HG02938 (cell line): ENCODE measurements at regions not wholly inside any gene's neighbourhood (a gene's known extent, or its start where the extent isn't known, plus 50 kb on each side); places are given as distances from the start of the nearest gene placed in this dataset.
"Not testable (repeated sequence)": the region's sequence is repeated elsewhere in the genome, so short reads cannot be mapped to it uniquely, and the experiment has no call there.

Experiments used
- ATAC-seq: cut with Tn5 transposase; IDR thresholded peaks from one replicate; pipeline ENCODE4 v1.9.1; 2021; ENCODE audit warnings: mild to moderate bottlenecking, moderate library complexity; ENCODE audit not compliant: unreplicated experiment

- no peak for ATAC-seq
These were observed 131.7 kb downstream of the HHIPL2 start for GRCh38 chr1:222416001-222416791.

- ATAC-seq, result no peak
These were observed 132.5 kb downstream of the HHIPL2 start for GRCh38 chr1:222415441-222415840.

DNA sequence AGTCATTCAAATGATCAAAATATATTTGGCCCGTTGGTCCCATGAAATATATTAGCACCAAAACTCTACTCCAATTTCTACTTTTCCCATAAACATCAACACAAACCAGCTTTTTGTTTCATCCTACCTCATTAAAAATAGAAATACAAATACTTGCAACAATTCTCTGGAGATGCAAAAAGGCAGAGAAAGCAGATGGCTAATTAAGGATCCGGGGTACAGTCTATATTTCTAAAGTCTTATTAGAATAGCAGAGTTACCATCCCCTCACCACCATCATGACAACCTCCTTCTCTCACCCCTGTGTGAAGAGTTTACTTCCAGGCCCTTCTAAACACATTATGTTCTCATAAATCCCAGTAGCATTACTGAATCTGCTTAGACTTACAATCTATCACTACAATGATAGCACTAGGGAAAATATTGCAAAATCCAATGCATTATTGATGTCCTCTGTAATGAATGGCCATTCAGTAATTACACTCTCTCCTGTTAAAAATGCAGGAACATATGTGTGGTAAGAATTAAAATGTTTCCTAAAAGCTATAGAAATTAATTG lies 133.8 kb downstream of the HHIPL2 start:
- ATAC-seq, result no peak

DNA sequence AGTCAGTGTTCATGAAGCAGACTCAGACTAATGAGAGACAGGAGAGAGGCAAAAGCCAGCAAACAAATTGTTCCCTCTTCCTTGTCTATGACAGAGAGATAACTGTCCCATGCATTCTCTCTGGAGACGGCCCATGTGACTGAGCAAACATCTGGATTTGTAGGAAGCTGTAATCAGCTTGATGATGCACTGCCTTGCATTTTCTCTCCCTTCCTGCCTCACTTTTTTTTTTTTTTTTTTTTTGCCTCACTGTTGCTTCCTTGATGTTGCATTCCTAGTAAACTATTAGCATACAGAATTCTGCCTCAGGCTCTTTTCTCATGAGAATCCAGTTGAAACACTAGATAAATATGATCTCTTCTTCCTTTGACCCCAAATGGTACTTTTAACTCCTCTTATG lies 134.5 kb downstream of the HHIPL2 start:
- no peak for ATAC-seq

GRCh38 chr1:222404710-222405109 lies 143.2 kb downstream of the HHIPL2 start:
- peak; percentile 99 for ATAC-seq

- ATAC-seq, result no peak
These were observed 148.7 kb downstream of the HHIPL2 start for GRCh38 chr1:222399197-222399596.

GRCh38 chr1:222394224-222394623 lies 153.7 kb downstream of the HHIPL2 start:
- ATAC-seq, result no peak

- ATAC-seq, result no peak
These were observed 155.3 kb downstream of the HHIPL2 start for GRCh38 chr1:222392556-222392955.

DNA sequence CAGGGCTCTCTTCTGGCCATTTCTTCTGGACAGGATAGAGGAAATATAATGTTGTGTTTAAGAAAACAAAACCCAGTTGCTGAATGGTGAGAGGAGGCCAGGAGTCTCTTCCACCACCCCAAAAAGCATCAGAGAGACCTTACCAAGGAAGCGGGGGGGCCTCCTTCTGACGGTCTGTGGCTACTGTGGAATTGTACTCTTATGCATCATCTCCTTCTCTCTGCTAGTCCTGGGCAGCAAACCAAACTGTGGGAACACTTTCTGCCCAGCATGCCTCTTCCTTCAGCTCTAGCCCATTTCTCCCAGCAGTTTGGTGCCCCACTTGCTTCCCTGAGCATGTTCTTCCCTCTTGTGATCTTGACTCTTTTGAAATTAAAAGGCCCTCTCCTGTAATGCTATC lies 157.7 kb downstream of the HHIPL2 start:
- no peak for ATAC-seq

DNA sequence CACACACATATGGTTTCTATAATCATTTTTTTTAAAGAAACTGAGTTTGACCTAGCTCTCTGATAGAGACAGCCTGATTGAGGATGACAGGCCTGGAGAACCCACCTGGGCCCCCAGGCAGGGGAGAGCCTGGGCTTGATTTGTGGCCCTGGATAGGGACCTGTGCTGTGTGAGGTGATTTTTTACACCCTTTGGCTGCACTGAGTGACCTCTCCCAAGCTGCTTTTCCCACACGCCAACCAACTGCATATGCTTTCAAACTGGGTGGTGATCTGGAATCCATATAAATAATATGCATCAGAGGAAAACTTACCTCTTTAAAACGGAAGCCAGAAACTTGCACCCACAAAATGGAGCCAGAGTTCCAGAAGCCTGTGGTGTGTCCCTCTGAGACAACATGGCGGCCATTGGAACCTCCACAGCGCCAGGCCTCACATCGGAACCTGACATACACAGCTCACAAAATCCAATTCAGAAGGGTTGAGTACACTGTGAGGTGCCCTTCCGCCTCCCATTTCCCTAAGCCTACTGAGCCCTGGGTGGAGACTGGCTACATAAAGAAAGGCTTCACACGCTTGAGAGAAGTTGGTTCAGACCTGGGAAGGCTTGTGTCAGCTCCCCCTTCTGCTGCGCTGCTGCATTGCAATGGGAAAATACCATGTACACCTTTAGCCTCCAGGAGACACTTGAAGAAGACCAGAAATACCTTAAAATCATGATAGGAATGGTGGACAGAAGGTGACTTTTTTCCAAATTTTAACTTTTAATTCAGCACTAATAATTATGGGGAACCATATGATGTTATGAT lies 160.7 kb downstream of the HHIPL2 start:
- ATAC-seq, result no peak

- no peak for ATAC-seq
These were observed 161.9 kb downstream of the HHIPL2 start for GRCh38 chr1:222385955-222386354.

- no peak for ATAC-seq
These were observed 162.6 kb downstream of the HHIPL2 start for GRCh38 chr1:222385262-222385661.

DNA sequence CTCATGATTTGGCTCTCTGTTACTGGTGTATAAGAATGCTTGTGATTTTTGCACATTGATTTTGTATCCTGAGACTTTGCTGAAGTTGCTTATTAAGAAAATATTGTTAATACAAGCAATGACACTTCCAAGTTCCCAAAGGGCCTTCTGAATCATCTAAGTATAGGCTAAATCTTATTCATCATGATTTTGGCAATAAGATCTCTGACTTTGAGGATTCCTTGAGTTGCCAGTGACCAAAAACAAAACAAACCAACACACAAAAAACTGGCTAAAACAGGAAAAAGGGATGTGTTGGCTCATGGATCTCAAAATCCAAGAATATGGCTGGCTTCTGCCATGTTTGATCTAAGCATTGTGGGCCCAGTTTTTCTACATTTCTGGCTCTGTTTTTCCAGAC lies 163.4 kb downstream of the HHIPL2 start:
- no peak for ATAC-seq

- ATAC-seq, result no peak
These were observed 165.7 kb downstream of the HHIPL2 start for GRCh38 chr1:222382171-222382570.

- ATAC-seq, result no peak
These were observed 170.3 kb downstream of the HHIPL2 start for GRCh38 chr1:222377428-222378088.

- ATAC-seq, result not testable (repeated sequence)
These were observed 171.1 kb downstream of the HHIPL2 start for GRCh38 chr1:222376791-222377190.

DNA sequence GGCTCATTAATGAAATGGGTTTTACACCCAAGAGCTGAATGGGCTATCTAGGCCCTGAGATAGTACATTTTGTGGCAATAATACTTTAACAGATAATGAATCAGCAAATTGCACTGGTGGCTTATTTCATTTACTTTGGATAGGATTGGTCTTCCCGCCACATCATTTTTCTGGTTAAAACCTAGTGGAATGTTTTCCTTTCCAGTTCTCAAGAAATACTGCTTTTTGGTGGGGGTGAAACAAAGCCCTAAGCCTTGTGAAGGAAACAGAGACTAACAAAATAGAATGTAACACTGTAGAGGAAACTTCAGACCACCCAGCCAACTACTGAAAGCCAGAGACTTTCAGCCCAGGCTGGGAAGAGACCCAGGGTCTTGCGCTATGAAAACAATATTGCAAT lies 172.2 kb downstream of the HHIPL2 start:
- ATAC-seq, result no peak

DNA sequence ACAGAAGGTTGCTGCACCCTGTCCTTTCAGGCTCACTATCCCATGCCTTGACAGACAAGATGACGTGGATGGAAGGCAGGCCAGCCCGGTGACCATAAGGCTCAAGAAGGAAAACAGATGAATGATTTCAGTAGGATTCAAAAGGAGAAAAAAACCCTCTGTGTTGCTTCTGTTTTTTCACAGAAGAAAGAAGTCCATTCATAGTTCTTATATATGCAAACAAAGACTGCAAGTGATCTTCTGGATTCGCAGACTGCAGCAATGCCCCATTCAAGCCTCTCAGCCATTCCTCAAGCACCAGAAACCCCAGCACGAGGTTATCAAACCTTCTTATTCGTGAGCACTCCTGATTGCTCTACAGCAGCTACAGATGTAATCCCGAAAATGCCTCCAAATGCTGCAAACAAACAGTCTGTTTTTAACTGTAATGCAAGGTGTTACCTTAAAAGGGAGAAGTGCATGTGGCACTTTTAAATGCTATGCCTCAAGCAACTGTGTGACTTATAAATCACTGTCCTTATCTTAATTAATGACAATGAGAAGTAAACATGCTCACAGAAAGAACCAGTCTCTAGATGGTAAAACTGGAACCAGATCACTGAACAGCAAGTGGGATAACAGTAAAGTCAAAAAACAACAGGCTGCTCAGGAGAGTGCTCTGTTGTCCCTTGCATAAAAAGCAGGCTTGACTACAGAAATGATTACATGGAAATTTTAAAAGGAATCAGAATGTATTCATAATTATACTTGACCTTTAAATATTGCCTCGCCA lies 173.9 kb downstream of the HHIPL2 start:
- ATAC-seq, result no peak

- ATAC-seq, result no peak
These were observed 174.7 kb downstream of the HHIPL2 start for GRCh38 chr1:222373216-222373615.

DNA sequence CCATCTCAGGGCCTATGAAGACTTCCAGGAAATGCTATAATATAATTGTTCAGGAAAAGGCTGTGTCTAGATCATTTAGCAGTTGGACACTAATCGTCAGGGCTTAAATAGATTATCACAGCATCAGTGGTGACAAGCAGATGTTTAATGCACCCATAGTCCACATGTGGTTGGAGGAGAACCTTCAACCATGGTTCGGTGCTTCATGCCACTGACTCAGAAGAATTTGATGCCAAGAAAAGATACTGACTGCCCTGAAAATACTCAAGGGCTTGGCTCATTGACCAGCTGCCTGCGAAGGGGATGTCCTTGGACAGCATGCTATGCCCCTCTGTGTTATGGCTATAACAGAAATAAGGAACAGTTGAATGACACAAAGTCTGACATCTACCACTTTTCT lies 175.7 kb downstream of the HHIPL2 start:
- ATAC-seq, result no peak
